GM18519 (cell line): ENCODE measurements at regions not wholly inside any gene's neighbourhood (a gene's known extent, or its start where the extent isn't known, plus 50 kb on each side); places are given as distances from the start of the nearest gene placed in this dataset.

Experiments
- ATAC-seq: cut with Tn5 transposase; IDR thresholded peaks from one replicate; pipeline ENCODE4 v1.9.1; 2021; ENCODE audit warnings: mild to moderate bottlenecking, moderate library complexity; ENCODE audit not compliant: unreplicated experiment, low FRiP score

- no peak for ATAC-seq
Measured at GRCh38 chr2:126419403-126419802, 236.6 kb upstream of the GYPC start.

- ATAC-seq = no peak
Measured at GRCh38 chr2:126425943-126426342, 230.0 kb upstream of the GYPC start.

DNA sequence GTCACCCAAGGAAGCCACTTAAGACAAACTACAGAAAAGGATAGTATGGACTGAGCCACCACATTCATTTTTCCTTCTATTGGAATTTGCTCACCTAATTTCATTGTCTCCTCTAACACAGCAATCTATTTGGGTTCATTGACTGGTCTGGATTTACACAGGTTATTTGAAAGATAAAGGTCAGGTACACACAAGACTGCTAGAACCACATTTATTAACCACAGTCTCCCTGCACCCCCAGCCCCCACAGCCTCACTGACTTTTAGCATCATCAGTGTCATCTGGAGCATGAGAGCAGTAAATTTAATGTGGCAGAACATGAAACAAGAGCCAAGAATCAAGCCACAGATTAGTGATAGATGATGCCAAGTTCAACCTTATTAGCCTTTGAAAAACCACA lies 226.9 kb upstream of the GYPC start:
- ATAC-seq = no peak

DNA sequence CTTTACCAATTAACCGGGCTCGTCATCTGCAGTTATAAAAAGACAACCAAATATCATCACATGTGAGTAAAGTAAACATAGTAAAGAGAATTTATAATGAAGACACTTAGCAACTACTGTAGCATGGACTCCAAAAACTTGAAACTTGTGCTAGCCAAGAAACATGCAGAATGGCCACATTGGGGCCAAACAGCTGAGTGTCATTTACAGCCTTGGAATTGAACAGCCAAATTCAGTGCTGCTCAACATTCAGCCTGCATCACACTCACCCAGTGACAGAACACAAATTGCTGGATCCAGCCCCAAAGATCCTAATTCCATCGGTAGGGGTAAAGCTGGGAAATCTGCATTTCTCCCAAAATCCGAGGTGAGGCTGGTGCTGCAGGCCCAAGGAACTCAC lies 224.8 kb upstream of the GYPC start:
- ATAC-seq = no peak

DNA sequence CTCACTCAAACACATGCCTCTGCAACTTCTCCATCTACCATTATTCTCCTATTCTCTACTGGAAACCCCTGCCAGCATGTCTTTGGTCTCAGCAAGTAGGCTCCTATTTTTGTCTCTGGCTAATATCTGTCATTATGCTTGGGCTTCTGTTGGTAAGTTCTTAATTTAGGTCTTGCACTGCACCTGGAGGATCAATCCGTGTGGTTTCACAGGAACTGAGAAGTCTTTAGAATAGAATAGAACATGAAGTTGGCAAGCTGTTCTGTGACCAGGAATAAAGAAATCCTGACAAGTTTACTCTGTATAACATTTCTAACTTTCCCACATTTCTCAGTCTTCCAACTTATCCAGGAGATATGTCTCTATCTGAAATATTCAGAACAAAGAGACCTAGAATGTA lies 219.5 kb upstream of the GYPC start:
- ATAC-seq = no peak

DNA sequence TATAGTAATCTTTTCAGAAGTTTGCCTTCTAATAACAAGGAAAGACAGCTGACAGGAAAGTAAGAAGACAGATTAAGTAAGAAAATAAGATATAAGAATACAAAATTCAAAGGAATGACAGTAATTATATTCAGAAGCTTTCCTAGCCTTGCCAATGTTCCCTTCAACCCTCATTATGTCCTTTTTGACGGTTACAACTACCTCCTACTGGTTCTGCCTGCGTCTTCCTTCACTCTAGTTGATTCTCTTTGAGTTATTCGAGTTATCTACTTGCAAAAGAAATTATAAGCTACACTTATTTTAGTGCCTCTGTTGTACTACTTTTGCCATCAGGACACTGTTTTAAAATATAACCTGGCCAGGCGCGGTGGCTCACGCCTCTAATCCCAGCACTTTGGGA lies 218.9 kb upstream of the GYPC start:
- ATAC-seq = no peak

DNA sequence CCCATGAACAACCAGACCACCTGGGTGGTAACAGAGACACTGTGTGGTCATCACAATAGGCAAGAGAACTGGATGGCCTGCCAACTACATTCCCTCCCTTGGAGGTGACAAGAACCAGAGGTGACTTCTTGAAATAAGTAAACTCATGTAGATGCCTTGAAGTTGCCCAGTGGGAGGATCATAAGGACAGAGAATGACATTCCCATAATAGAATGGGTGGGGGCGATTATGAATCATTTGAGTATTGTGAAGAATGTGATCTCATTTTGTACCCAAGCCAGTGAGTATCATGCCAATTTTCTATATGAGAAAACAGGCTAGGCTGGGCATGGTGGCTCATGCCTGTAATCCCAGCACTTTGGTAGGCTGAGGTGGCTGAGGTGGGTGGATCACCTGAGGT lies 211.4 kb upstream of the GYPC start:
- ATAC-seq = no peak

DNA sequence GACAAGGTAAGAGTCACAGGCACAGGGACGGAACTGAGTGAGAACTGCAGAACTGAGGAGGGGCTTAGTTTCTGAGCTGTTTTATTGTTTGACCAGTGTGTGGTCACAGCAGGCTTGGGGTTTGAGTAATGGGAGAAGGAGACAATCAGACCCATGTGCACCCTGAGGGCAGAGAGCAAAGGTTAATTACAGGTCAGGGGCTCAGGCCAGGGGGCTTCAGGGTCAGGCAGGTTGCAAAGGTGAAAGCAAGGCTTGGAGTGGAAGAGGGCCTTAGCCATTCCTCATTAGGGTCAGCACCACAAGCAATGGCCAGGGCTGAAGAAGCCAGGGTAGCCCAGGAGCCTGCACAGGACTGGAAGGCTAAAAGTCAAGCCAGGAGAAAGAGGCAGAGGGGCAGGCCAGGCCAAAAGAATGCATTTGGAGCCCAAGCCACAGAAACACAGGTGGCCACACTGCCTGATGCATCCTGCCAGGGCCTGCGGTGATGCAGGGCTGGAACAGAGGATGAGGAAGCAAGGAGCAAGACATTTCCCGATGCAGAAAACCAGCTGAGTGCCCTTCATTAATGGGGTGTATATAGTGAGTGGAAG lies 209.8 kb upstream of the GYPC start:
- ATAC-seq = no peak

- ATAC-seq = no peak
Measured at GRCh38 chr2:126448611-126449010, 207.3 kb upstream of the GYPC start.

GRCh38 chr2:126449677-126450076 lies 206.3 kb upstream of the GYPC start:
- ATAC-seq = peak; percentile 99

GRCh38 chr2:126463892-126464674 lies 191.9 kb upstream of the GYPC start:
- no peak for ATAC-seq

- peak; percentile 98 for ATAC-seq
Measured at GRCh38 chr2:126467367-126468054, 188.4 kb upstream of the GYPC start.

DNA sequence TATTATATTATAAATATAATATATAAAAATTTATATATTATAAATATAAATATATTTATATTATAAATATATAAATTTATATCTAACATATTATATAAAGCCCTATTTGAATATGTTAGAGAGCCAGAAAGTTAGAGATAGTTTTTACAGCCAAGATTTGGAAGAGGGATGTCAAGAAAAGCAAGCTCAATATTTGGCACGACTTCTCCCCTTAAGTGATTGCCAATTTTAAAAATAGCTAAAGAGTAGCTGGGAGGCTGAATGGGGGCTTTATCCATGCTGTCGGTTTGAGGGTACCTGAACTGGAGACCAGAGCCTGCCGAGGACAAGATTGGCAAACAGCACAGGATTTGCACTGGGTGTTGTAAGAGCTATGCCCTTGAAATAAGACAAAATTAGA lies 180.9 kb upstream of the GYPC start:
- no peak for ATAC-seq

GRCh38 chr2:126476691-126477090 lies 179.3 kb upstream of the GYPC start:
- no peak for ATAC-seq

GRCh38 chr2:126480033-126480432 lies 175.9 kb upstream of the GYPC start:
- no peak for ATAC-seq

- ATAC-seq = no peak
Measured at GRCh38 chr2:126482582-126483464, 173.1 kb upstream of the GYPC start.

GRCh38 chr2:126494593-126494992 lies 161.4 kb upstream of the GYPC start:
- ATAC-seq = no peak

DNA sequence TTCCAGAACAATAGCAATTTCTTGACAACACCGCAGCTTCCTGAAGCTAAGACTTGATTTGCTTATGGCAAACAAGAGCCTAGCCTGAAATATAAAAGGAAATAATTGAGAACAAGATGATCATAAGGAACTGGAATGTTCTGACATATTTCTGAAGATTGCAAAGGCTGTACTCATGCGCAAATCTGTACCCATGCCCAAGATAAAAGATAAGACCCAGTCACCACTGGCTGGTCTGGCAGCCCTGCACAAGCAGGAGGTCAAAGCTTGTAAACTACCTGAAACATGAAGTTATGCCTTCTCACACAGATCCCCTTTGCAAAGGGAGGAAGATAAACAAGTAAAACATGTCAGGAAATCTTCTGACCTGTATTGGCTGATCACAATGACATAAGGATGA lies 160.8 kb upstream of the GYPC start:
- ATAC-seq = no peak

- ATAC-seq = peak; percentile 96
Measured at GRCh38 chr2:126496493-126496892, 159.5 kb upstream of the GYPC start.

DNA sequence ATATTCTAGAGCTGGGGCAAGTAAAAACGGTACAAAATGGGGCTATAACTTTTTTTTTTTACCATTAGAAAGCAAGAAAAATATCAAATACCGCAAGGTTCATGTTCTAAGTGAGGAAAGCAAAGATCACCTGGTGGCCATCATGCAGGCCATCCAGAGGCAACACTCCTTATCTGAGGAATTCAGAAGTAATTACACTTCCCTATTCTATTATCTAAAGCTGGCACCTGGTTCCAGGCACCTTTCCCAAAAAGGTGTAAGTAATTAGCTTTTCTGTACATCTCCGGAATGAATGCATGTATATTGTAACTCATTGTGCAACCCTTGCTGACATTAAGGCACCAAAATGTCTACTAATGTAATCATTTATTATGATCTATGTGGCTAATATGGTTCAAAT lies 152.5 kb upstream of the GYPC start:
- no peak for ATAC-seq

DNA sequence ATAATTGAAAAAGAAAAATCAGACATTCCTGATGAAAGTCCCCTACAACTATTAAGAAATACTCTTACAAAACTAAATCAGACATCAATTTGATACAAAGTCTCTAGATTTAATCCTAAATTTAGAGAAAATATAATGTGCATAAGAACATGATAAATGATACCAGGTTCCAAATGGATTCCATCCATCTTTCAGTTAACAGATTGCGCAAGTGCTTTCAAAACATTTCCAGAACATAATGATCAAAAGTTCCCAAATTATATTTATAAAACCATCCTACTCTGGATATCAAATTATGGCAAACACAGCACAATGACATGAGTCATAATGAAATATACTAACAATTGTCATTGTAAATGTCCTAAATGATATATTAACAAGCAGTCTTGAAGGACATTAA lies 151.0 kb upstream of the GYPC start:
- no peak for ATAC-seq
